ENCODE measurements at regions not wholly inside any gene's neighbourhood (a gene's known extent, or its start where the extent isn't known, plus 50 kb on each side); places are given as distances from the start of the nearest gene placed in this dataset.

GRCh38 chr4:151921386-151921785 lies 160.6 kb upstream of the GATB start:
- H3K27ac ChIP-seq (ENCODE audit: low read depth, low read length), result no peak overlapping the region
- H3K9ac ChIP-seq (ENCODE audit: low read length), result no peak overlapping the region
- H3K36me3 ChIP-seq (ENCODE audit: insufficient read depth, low read length), result no peaks in the 10 kb centered on the region
- H3K4me1 ChIP-seq (ENCODE audit: insufficient read depth, low read length), result no peaks in the 10 kb centered on the region
- no peak overlapping the region for H3K4me3 ChIP-seq (ENCODE audit: low read depth in 1 of 2, low read length in 2 of 2)
- H3K9me3 ChIP-seq (ENCODE audit: low read length), result no peaks in the 10 kb centered on the region
- no peaks in the 10 kb centered on the region for H3K27me3 ChIP-seq (ENCODE audit: control insufficient read depth in 1 of 2, insufficient read depth in 2 of 2, low read length in 2 of 2)

DNA sequence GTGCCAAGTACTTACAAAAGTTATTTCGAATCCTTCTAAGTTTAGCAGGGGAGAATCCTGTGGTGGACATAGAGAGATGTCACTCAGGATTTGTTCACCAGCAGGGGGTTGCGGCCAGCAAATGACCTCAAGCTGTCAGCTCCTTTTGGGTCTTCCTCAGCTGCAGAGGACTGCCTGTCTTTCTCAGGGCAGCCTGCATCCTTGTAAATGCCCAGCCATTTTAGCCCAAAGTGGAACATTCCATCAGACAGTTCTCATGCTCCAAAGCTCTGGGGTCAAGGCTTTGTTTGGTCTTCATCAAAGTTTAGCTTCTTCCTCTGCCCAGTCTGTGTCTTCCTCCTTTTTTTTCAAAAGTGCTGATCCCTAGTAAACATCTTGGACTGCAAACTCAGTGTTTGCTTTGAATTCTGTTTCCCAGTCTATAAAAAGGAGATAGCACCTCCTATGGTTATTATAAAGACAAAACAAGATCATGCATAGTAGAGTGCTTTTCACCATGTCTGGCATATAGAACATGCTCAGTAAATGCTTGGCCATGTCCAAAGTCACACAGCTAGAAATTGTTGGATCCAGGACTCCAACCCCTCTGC lies 156.4 kb upstream of the GATB start:
- Histone ChIP-seq H3K36me3 (ENCODE audit: insufficient read depth, low read length) (no peaks in the 10 kb centered on the region), H3K27me3 (ENCODE audit: control insufficient read depth in 1 of 2, insufficient read depth in 2 of 2, low read length in 2 of 2) (no peaks in the 10 kb centered on the region), H3K4me1 (ENCODE audit: insufficient read depth, low read length) (no peaks in the 10 kb centered on the region), H3K4me3 (ENCODE audit: low read depth in 1 of 2, low read length in 2 of 2) (no peak overlapping the region), H3K27ac (ENCODE audit: low read depth, low read length) (no peak overlapping the region), H3K9me3 (ENCODE audit: low read length) (no peaks in the 10 kb centered on the region), H3K9ac (ENCODE audit: low read length) (no peak overlapping the region)

DNA sequence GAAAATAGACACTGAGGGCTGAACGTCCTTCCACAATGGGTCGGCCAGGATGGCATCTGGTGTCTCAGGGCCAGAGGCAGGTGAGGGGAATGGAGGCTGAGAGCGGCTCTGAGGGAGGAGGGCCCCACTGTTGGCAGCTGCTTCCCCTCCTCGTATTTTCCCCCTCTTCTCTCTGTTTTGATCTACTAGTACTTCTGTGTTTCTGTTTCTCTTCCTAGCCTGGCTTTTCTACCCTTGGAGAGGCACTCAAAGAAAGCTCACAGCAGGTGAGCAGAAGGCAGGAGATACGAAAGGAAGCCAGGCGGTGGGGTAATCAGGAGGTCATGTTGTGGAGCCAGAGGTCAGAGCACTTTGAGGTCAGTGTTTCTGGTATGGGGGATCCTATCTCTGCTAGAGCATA lies 151.8 kb upstream of the GATB start:
- H3K36me3 ChIP-seq (ENCODE audit: insufficient read depth, low read length), result no peaks in the 10 kb centered on the region
- no peaks in the 10 kb centered on the region for H3K9me3 ChIP-seq (ENCODE audit: low read length)
- H3K9ac ChIP-seq (ENCODE audit: low read length), result no peak overlapping the region
- H3K27ac ChIP-seq (ENCODE audit: low read depth, low read length), result no peak overlapping the region
- no peak overlapping the region for H3K4me3 ChIP-seq (ENCODE audit: low read depth in 1 of 2, low read length in 2 of 2)
- no peaks in the 10 kb centered on the region for H3K27me3 ChIP-seq (ENCODE audit: control insufficient read depth in 1 of 2, insufficient read depth in 2 of 2, low read length in 2 of 2)
- H3K4me1 ChIP-seq (ENCODE audit: insufficient read depth, low read length), result no peaks in the 10 kb centered on the region

- Histone ChIP-seq H3K4me1 (ENCODE audit: insufficient read depth, low read length) (no peaks in the 10 kb centered on the region), H3K4me3 (ENCODE audit: low read depth in 1 of 2, low read length in 2 of 2) (no peak overlapping the region), H3K27me3 (ENCODE audit: control insufficient read depth in 1 of 2, insufficient read depth in 2 of 2, low read length in 2 of 2) (no peaks in the 10 kb centered on the region), H3K27ac (ENCODE audit: low read depth, low read length) (no peak overlapping the region), H3K36me3 (ENCODE audit: insufficient read depth, low read length) (no peaks in the 10 kb centered on the region), H3K9me3 (ENCODE audit: low read length) (no peaks in the 10 kb centered on the region), H3K9ac (ENCODE audit: low read length) (no peak overlapping the region)
Observed at GRCh38 chr4:151911970-151912369, 151.2 kb upstream of the GATB start.

DNA sequence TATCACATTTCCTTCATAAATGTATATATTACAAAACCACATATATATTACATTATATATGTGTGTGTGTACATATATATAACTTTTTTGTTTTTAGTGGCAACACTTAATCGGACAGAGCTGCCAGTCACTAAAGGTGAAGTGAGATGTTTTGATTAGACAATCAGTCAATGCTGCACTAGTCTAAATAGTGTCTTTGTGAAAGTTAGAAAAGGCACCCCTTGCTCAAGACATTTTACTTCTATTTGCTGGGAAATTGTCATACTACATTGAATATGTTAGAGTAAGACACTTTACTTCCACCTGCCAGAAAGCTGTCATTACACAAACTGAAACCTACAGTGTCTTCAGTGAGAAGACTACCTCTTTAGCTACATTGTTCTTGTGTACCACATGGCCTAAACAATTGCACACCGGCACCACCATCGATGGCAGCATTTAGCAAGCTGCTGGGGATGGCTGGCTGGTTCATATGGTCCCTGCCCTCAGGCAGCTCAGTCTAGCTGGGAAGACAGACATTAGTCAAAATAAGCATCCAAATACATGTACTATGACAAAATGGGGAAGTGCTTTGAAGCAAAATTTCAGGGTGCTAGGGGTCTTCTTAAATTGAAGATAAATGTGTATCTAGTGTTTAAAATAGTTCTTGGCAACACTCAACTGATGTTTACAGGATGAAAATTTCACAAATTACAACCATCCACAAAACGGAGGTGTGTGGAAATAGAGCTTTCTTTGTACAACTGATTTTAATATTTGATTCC lies 148.1 kb upstream of the GATB start:
- Histone ChIP-seq H3K4me3 (ENCODE audit: low read depth in 1 of 2, low read length in 2 of 2) (no peak overlapping the region), H3K27me3 (ENCODE audit: control insufficient read depth in 1 of 2, insufficient read depth in 2 of 2, low read length in 2 of 2) (no peaks in the 10 kb centered on the region), H3K9ac (ENCODE audit: low read length) (no peak overlapping the region), H3K4me1 (ENCODE audit: insufficient read depth, low read length) (no peaks in the 10 kb centered on the region), H3K27ac (ENCODE audit: low read depth, low read length) (no peak overlapping the region), H3K9me3 (ENCODE audit: low read length) (no peaks in the 10 kb centered on the region), H3K36me3 (ENCODE audit: insufficient read depth, low read length) (no peaks in the 10 kb centered on the region)

DNA sequence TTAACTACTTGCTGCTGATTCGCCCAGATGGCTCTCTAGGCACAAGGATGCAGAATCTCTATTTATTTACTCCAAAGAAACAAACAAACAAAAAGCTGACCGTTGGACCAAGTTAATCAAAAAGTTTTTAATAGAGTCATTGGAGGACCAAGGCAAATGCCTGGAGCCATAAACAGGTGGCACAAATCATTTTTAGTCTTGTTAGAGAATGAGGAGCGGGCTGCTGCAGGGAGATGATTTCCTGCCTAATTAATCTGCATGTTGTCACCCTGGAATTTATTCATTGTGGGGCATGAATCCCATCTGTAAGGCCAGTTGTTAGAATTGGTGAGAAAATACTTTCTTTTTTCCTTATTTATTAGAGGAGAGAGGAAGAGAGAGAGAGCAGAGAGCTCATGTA lies 147.4 kb upstream of the GATB start:
- Histone ChIP-seq H3K4me3 (ENCODE audit: low read depth in 1 of 2, low read length in 2 of 2) (no peak overlapping the region), H3K36me3 (ENCODE audit: insufficient read depth, low read length) (no peaks in the 10 kb centered on the region), H3K27me3 (ENCODE audit: control insufficient read depth in 1 of 2, insufficient read depth in 2 of 2, low read length in 2 of 2) (no peaks in the 10 kb centered on the region), H3K9me3 (ENCODE audit: low read length) (no peaks in the 10 kb centered on the region), H3K4me1 (ENCODE audit: insufficient read depth, low read length) (no peaks in the 10 kb centered on the region), H3K27ac (ENCODE audit: low read depth, low read length) (no peak overlapping the region), H3K9ac (ENCODE audit: low read length) (no peak overlapping the region)

GRCh38 chr4:151906438-151906837 lies 145.6 kb upstream of the GATB start:
- no peak overlapping the region for H3K4me3 ChIP-seq (ENCODE audit: low read depth in 1 of 2, low read length in 2 of 2)
- no peaks in the 10 kb centered on the region for H3K36me3 ChIP-seq (ENCODE audit: insufficient read depth, low read length)
- no peak overlapping the region for H3K9ac ChIP-seq (ENCODE audit: low read length)
- H3K27me3 ChIP-seq (ENCODE audit: control insufficient read depth in 1 of 2, insufficient read depth in 2 of 2, low read length in 2 of 2), result no peaks in the 10 kb centered on the region
- no peaks in the 10 kb centered on the region for H3K4me1 ChIP-seq (ENCODE audit: insufficient read depth, low read length)
- no peak overlapping the region for H3K27ac ChIP-seq (ENCODE audit: low read depth, low read length)
- no peaks in the 10 kb centered on the region for H3K9me3 ChIP-seq (ENCODE audit: low read length)

DNA sequence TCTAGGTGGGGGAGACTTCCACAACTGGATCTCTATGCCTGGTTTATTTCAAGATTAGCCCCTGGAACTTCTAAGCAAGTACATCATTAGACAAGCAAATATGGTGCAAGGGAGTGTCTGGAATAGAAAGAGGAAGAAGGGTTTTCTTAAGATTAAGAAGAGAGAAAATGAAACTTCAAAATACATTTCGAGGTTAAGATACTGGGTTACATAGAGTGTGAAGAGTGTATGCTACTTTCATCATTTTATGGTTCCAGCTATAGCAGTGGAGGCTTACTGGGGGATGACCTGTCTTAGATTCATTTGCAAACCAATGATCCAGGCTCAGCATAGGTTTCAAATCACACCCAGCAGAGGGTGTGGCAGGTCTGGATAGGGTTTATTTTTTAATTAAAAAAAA lies 144.4 kb upstream of the GATB start:
- H3K4me1 ChIP-seq (ENCODE audit: insufficient read depth, low read length), result no peaks in the 10 kb centered on the region
- H3K27ac ChIP-seq (ENCODE audit: low read depth, low read length), result no peak overlapping the region
- no peak overlapping the region for H3K9ac ChIP-seq (ENCODE audit: low read length)
- H3K27me3 ChIP-seq (ENCODE audit: control insufficient read depth in 1 of 2, insufficient read depth in 2 of 2, low read length in 2 of 2), result no peaks in the 10 kb centered on the region
- H3K36me3 ChIP-seq (ENCODE audit: insufficient read depth, low read length), result no peaks in the 10 kb centered on the region
- no peaks in the 10 kb centered on the region for H3K9me3 ChIP-seq (ENCODE audit: low read length)
- H3K4me3 ChIP-seq (ENCODE audit: low read depth in 1 of 2, low read length in 2 of 2), result no peak overlapping the region

DNA sequence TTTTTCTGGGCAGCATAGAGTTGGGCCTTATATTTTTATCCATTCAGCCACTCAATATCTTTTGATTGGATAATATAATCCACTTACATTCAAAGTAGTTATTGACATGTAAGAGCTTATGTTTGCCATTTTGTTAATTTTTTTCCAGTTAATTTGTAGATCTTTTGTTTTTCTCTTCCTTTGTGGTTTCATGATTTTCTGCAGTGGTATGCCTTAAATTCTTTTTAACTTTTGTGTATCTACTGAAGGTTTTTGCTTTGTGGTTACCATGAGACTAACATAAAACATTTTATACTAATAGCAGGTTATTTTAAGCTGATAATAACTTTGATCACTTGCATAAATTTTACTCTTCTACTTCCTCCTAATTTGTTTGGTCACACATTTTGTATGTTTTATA lies 140.8 kb upstream of the GATB start:
- no peaks in the 10 kb centered on the region for H3K4me1 ChIP-seq (ENCODE audit: insufficient read depth, low read length)
- no peak overlapping the region for H3K4me3 ChIP-seq (ENCODE audit: low read depth in 1 of 2, low read length in 2 of 2)
- no peaks in the 10 kb centered on the region for H3K36me3 ChIP-seq (ENCODE audit: insufficient read depth, low read length)
- no peaks in the 10 kb centered on the region for H3K9me3 ChIP-seq (ENCODE audit: low read length)
- H3K9ac ChIP-seq (ENCODE audit: low read length), result no peak overlapping the region
- no peaks in the 10 kb centered on the region for H3K27me3 ChIP-seq (ENCODE audit: control insufficient read depth in 1 of 2, insufficient read depth in 2 of 2, low read length in 2 of 2)
- no peak overlapping the region for H3K27ac ChIP-seq (ENCODE audit: low read depth, low read length)

GRCh38 chr4:151896880-151897279 lies 136.1 kb upstream of the GATB start:
- H3K9me3 ChIP-seq (ENCODE audit: low read length), result no peaks in the 10 kb centered on the region
- no peak overlapping the region for H3K27ac ChIP-seq (ENCODE audit: low read depth, low read length)
- H3K9ac ChIP-seq (ENCODE audit: low read length), result no peak overlapping the region
- no peaks in the 10 kb centered on the region for H3K27me3 ChIP-seq (ENCODE audit: control insufficient read depth in 1 of 2, insufficient read depth in 2 of 2, low read length in 2 of 2)
- H3K4me1 ChIP-seq (ENCODE audit: insufficient read depth, low read length), result no peaks in the 10 kb centered on the region
- no peak overlapping the region for H3K4me3 ChIP-seq (ENCODE audit: low read depth in 1 of 2, low read length in 2 of 2)
- no peaks in the 10 kb centered on the region for H3K36me3 ChIP-seq (ENCODE audit: insufficient read depth, low read length)

DNA sequence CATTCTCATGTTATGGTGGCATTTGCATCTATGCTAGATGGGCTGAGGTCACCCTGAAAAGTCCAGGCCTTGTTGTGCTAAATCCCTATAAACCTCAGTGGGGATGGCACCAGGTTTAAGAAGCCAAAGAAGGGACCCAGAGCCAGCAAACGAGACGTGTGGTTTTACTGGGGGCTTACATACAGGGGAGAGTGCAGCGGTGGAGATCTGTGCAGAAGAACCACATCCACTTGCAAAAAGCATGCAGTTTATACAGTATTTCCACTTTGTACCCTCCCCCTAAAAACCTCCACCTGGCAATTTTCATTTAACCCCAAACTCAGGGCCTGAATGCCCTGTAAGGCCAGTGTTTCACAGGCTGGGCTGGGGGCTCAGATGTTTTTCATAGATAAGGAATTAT lies 134.9 kb upstream of the GATB start:
- H3K27me3 ChIP-seq (ENCODE audit: control insufficient read depth in 1 of 2, insufficient read depth in 2 of 2, low read length in 2 of 2), result no peaks in the 10 kb centered on the region
- no peaks in the 10 kb centered on the region for H3K9me3 ChIP-seq (ENCODE audit: low read length)
- no peak overlapping the region for H3K4me3 ChIP-seq (ENCODE audit: low read depth in 1 of 2, low read length in 2 of 2)
- no peak overlapping the region for H3K27ac ChIP-seq (ENCODE audit: low read depth, low read length)
- no peaks in the 10 kb centered on the region for H3K36me3 ChIP-seq (ENCODE audit: insufficient read depth, low read length)
- no peaks in the 10 kb centered on the region for H3K4me1 ChIP-seq (ENCODE audit: insufficient read depth, low read length)
- no peak overlapping the region for H3K9ac ChIP-seq (ENCODE audit: low read length)

- Histone ChIP-seq H3K36me3 (ENCODE audit: insufficient read depth, low read length) (no peaks in the 10 kb centered on the region), H3K4me3 (ENCODE audit: low read depth in 1 of 2, low read length in 2 of 2) (no peak overlapping the region), H3K27ac (ENCODE audit: low read depth, low read length) (no peak overlapping the region), H3K4me1 (ENCODE audit: insufficient read depth, low read length) (no peaks in the 10 kb centered on the region), H3K9me3 (ENCODE audit: low read length) (no peaks in the 10 kb centered on the region), H3K27me3 (ENCODE audit: control insufficient read depth in 1 of 2, insufficient read depth in 2 of 2, low read length in 2 of 2) (no peaks in the 10 kb centered on the region), H3K9ac (ENCODE audit: low read length) (no peak overlapping the region)
Observed at GRCh38 chr4:151894246-151894645, 133.4 kb upstream of the GATB start.
